AG04449 (cell line): ENCODE measurements at regions not wholly inside any gene's neighbourhood (a gene's known extent, or its start where the extent isn't known, plus 50 kb on each side); places are given as distances from the start of the nearest gene placed in this dataset.

ENCODE experiments used
- CTCF ChIA-PET: fragments of 350-600 bp; formaldehyde crosslinking; extraction: SDS; loops from one replicate; lab custom pipeline; 2021; ENCODE audit warnings: antibody characterized with exemption; lab: Yijun Ruan, JAX
- POLR2A ChIA-PET: fragments of 400-600, 350-600 bp; formaldehyde crosslinking; extraction: SDS; loops from one replicate; lab custom pipeline; 2020; ENCODE audit warnings: antibody characterized with exemption, inconsistent platforms; lab: Yijun Ruan, JAX
- DNase-seq: peaks from one replicate; pipeline ENCODE4 v3.0.0-alpha.2; 2010; ENCODE audit warnings: low read depth, low spot score
- H3K4me3 ChIP-seq: 2 replicates; pipeline ENCODE4 v1.5.1; 2011; ENCODE audit warnings: low read depth, mild to moderate bottlenecking, control low read depth, low read length
- TF ChIP-seq, protein P1 (sequence below): IDR thresholded peaks from one replicate; pipeline ENCODE4 v1.5.1; 2011; ENCODE audit warnings: mild to moderate bottlenecking, moderate library complexity, low read length, control low read depth, inconsistent platforms; ENCODE audit not compliant: insufficient read depth; ENCODE audit errors: missing control alignments

DNA sequence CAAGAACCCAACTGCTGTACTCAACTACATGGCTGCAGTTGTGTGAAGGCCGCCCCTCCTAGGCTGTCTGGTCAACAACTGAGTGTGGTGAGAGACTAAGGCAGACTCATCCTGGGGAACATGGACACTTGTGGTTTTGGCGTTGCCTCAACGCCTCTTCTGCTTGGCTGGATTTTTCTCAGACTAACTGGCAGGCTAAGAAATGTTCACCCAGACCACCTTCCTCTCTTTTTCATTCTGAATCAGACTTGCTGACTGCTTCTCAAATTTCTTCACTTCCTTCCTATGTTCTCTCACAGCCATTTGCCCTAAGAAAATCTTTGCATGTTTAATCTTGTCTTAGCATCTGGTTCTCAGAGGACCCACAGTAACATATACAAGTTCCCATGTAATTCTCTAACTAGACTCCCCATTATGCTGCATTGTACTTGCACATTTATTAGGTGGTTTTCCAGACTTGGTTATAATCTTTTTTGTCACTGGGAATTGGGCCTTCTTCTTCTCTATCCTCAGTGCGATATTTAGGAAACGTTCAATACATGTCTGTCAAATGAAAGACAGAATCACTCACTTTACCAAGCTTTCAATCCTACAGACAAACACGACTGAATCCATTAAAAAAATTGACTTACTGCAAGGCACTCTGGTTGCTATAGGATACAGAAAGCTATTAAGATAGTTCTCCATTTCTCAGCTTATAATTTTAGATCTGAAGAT, 327.6 kb downstream of the CCER1 start:
- TF ChIP-seq, protein P1, sequence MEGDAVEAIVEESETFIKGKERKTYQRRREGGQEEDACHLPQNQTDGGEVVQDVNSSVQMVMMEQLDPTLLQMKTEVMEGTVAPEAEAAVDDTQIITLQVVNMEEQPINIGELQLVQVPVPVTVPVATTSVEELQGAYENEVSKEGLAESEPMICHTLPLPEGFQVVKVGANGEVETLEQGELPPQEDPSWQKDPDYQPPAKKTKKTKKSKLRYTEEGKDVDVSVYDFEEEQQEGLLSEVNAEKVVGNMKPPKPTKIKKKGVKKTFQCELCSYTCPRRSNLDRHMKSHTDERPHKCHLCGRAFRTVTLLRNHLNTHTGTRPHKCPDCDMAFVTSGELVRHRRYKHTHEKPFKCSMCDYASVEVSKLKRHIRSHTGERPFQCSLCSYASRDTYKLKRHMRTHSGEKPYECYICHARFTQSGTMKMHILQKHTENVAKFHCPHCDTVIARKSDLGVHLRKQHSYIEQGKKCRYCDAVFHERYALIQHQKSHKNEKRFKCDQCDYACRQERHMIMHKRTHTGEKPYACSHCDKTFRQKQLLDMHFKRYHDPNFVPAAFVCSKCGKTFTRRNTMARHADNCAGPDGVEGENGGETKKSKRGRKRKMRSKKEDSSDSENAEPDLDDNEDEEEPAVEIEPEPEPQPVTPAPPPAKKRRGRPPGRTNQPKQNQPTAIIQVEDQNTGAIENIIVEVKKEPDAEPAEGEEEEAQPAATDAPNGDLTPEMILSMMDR, result no peak
- POLR2A ChIA-PET, result no interaction called here
- DNase-seq, result peak; percentile 5
- CTCF ChIA-PET, result no interaction called here
- no peak overlapping the region for H3K4me3 ChIP-seq

DNA sequence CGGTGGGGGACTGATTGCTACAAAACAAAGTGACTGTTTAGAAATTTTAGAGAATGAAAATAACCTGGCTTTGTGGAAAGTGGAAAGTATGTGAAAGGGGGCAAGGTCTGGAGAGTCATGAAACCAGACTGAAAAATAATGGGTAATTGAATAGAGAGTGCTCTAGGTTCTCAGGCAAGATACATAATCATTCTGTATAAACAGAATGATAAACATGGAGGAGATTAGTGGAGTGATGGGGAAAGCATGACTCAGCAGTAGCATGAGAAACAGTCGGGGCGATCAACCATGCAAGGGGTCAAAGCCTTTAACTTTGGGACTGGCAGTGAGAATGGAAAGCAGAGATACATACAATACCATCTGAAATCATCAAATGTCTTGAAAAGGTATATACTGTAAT, 332.5 kb downstream of the CCER1 start:
- TF ChIP-seq, protein P1, result no peak
- ChIA-PET CTCF (no interaction called here), POLR2A (no interaction called here)
- no peak overlapping the region for H3K4me3 ChIP-seq
- DNase-seq, result no peak

DNA sequence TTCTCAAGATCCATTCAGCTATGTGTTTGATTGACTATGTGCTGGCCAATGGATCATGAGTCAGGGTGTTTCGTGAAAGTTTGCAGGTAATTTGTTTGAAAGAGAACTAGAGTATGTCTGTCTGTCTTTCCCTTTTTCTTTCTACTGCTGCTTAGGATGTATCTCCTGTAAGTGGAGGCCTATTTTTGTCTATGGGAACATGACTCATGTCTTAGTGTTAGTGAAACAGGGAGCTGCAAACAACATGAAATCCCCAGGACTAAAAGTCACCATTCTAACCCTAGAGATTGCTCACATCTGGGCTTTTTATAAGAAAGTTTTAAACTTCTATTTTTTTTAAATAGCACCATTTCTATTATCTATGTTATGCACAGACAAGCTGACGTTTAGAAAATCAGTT, 333.0 kb downstream of the CCER1 start:
- TF ChIP-seq, protein P1, result no peak

DNA sequence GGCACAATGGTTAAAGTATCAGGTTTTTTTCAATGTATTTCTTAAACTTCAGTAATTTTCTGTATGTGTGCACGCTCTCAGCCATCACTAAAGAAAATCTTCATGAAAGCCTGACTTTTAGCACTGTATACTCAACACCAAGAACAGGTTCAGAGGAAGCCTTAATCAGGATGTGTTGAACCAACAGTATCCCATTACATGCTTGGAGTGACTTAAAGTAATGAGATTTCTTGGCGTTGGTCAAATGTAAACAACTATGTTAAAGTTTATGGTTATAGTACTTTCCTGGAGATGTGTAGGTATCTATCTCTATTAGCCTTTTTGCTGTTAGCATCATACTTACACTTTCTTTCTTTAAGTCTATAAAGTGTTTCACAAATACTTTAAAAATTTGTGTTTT, 335.0 kb downstream of the CCER1 start:
- ChIA-PET CTCF (no interaction called here), POLR2A (no interaction called here)
- no peak for DNase-seq
- TF ChIP-seq, protein P1, result no peak
- no peak overlapping the region for H3K4me3 ChIP-seq

More for the DNA sequence above, 333.0 kb downstream of the CCER1 start:
- H3K4me3 ChIP-seq, result no peak overlapping the region
- ChIA-PET POLR2A (no interaction called here), CTCF (no interaction called here)
- DNase-seq, result peak; percentile 14

DNA sequence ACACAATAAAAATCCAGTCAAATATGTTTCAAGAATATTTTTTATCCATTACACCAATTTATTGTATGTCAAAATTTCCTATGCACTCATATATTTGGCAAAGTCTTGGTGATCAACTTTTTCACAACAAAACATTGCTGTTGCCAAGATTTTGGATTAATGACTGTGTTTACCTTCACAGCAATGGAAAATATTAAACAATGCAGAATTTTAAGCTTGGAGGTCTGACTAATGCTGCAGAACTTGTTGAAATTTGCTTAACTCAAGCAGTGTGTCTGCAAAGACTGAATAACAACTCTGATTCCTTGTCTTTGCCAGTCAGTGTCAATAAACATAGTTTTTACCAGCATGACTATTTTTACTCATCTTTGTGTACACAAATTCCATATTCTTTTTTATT, 336.4 kb downstream of the CCER1 start:
- no peak for DNase-seq
- no peak overlapping the region for H3K4me3 ChIP-seq
- ChIA-PET POLR2A (no interaction called here), CTCF (no interaction called here)
- TF ChIP-seq, protein P1, result no peak

DNA sequence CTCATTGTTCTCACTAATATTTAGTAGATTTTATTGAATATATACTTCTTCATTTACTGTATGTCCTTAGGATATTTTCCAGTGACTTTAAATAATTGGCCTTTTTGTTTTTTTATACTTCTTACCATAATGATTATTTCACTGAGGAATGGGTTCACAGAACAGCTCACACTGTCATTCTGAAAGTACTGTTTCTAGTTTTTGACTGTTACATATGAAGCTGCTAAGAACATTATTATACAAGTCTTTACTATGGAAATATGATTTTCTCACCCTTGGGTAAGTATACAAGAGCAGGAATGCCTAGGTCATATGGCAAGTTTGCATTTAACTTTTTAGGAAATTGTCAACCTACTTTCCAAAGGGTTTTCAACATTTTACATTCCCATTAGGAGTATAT, 343.1 kb downstream of the CCER1 start:
- ChIA-PET POLR2A (no interaction called here), CTCF (no interaction called here)

More for the DNA sequence above, 343.1 kb downstream of the CCER1 start:
- no peak for DNase-seq
- TF ChIP-seq, protein P1, result no peak
- H3K4me3 ChIP-seq, result no peak overlapping the region
